GM12891 (cell line): ENCODE measurements at regions not wholly inside any gene's neighbourhood (a gene's known extent, or its start where the extent isn't known, plus 50 kb on each side); places are given as distances from the start of the nearest gene placed in this dataset.

Experiments used
- PAX5 ChIP-seq: IDR thresholded peaks from 2 replicates; pipeline ENCODE4 v1.6.1; 2011; ENCODE audit warnings: low read length, moderate library complexity, mild to moderate bottlenecking; ENCODE audit not compliant: insufficient read depth, severe bottlenecking
- POLR2A ChIP-seq: IDR thresholded peaks from 2 replicates; pipeline ENCODE4 v1.6.1; 2011; ENCODE audit warnings: low read depth, low read length, control low read depth
- POLR2AphosphoS5 ChIP-seq: IDR thresholded peaks from 2 replicates; pipeline ENCODE4 v1.6.1; 2011; ENCODE audit warnings: low read depth, low read length, control low read depth
- TAF1 ChIP-seq: IDR thresholded peaks from 2 replicates; pipeline ENCODE4 v1.6.1; 2011; ENCODE audit warnings: low read depth, low read length, control low read depth

GRCh38 chr6:6469074-6469473 lies 119.4 kb upstream of the LY86 start:
- no peak for TF ChIP-seq POLR2A
- no peak for TF ChIP-seq POLR2AphosphoS5
- no peak for TF ChIP-seq TAF1
- TF ChIP-seq PAX5: no peak
